ENCODE measurements at regions not wholly inside any gene's neighbourhood (a gene's known extent, or its start where the extent isn't known, plus 50 kb on each side); places are given as distances from the start of the nearest gene placed in this dataset.

GRCh38 chr12:13817131-13817530 lies 164.3 kb downstream of the GRIN2B start:
- no peak overlapping the region for H3K4me3 ChIP-seq (ENCODE audit: low read depth, low read length)
- H3K36me3 ChIP-seq (ENCODE audit: control insufficient read depth, insufficient read depth, low read length) = no peaks in the 10 kb centered on the region
- H3K27me3 ChIP-seq (ENCODE audit: control insufficient read depth, insufficient read depth, low read length) = no peaks in the 10 kb centered on the region
- FAIRE-seq = no peak
- no peak for TF ChIP-seq CTCF (IDR thresholded peaks at IDR 0.05; ENCODE audit: insufficient read depth, low read length, severe bottlenecking)
- DNase-seq (ENCODE audit: low read depth) = no peak

DNA sequence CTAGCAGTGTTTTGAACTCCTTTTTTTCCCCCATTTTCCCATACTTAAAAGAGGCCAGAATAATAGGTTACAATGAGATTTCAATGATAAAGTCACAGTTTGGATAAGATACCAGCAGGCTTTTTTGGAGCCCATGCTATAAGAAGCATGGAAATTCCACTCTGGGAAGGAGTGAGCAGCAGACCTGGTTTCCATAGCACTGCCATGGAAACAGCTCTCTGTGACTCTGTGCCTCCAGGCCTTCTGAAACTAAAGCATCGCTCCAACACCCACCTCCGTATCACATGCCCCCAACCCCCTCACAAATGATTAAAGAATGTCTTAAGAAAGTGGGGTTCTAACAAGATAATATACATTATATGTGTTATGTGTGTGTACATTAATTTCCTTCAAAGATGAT lies 165.0 kb downstream of the GRIN2B start:
- no peak for TF ChIP-seq CTCF (IDR thresholded peaks at IDR 0.05; ENCODE audit: insufficient read depth, low read length, severe bottlenecking)

GRCh38 chr12:13812168-13812567 lies 169.2 kb downstream of the GRIN2B start:
- DNase-seq (ENCODE audit: low read depth) (no peak), FAIRE-seq (no peak)
- H3K4me3 ChIP-seq (ENCODE audit: low read depth, low read length) = no peak overlapping the region
- H3K36me3 ChIP-seq (ENCODE audit: control insufficient read depth, insufficient read depth, low read length) = no peaks in the 10 kb centered on the region
- H3K27me3 ChIP-seq (ENCODE audit: control insufficient read depth, insufficient read depth, low read length) = no peaks in the 10 kb centered on the region
- TF ChIP-seq CTCF (IDR thresholded peaks at IDR 0.05; ENCODE audit: insufficient read depth, low read length, severe bottlenecking) = no peak

More for the DNA sequence above, 165.0 kb downstream of the GRIN2B start:
- Histone ChIP-seq H3K27me3 (ENCODE audit: control insufficient read depth, insufficient read depth, low read length) (no peaks in the 10 kb centered on the region), H3K4me3 (ENCODE audit: low read depth, low read length) (no peak overlapping the region), H3K36me3 (ENCODE audit: control insufficient read depth, insufficient read depth, low read length) (no peaks in the 10 kb centered on the region)
- DNase-seq (ENCODE audit: low read depth) (no peak), FAIRE-seq (no peak)

GRCh38 chr12:13811061-13811460 lies 170.3 kb downstream of the GRIN2B start:
- DNase-seq (ENCODE audit: low read depth) = peak; percentile 71
- no peaks in the 10 kb centered on the region for H3K27me3 ChIP-seq (ENCODE audit: control insufficient read depth, insufficient read depth, low read length)
- H3K4me3 ChIP-seq (ENCODE audit: low read depth, low read length) = no peak overlapping the region
- FAIRE-seq = no peak
- H3K36me3 ChIP-seq (ENCODE audit: control insufficient read depth, insufficient read depth, low read length) = no peaks in the 10 kb centered on the region
- no peak for TF ChIP-seq CTCF (IDR thresholded peaks at IDR 0.05; ENCODE audit: insufficient read depth, low read length, severe bottlenecking)

- FAIRE-seq (no peak), DNase-seq (ENCODE audit: low read depth) (no peak)
- Histone ChIP-seq H3K27me3 (ENCODE audit: control insufficient read depth, insufficient read depth, low read length) (no peaks in the 10 kb centered on the region), H3K4me3 (ENCODE audit: low read depth, low read length) (no peak overlapping the region), H3K36me3 (ENCODE audit: control insufficient read depth, insufficient read depth, low read length) (no peaks in the 10 kb centered on the region)
- TF ChIP-seq CTCF (IDR thresholded peaks at IDR 0.05; ENCODE audit: insufficient read depth, low read length, severe bottlenecking) = no peak
Observed at GRCh38 chr12:13805041-13805440, 176.4 kb downstream of the GRIN2B start.

- Histone ChIP-seq H3K27me3 (ENCODE audit: control insufficient read depth, insufficient read depth, low read length) (no peaks in the 10 kb centered on the region), H3K4me3 (ENCODE audit: low read depth, low read length) (no peak overlapping the region), H3K36me3 (ENCODE audit: control insufficient read depth, insufficient read depth, low read length) (no peaks in the 10 kb centered on the region)
- FAIRE-seq = no peak
- no peak for TF ChIP-seq CTCF (IDR thresholded peaks at IDR 0.05; ENCODE audit: insufficient read depth, low read length, severe bottlenecking)
- no peak for DNase-seq (ENCODE audit: low read depth)
Observed at GRCh38 chr12:13801543-13801942, 179.9 kb downstream of the GRIN2B start.

All from bronchial epithelial cell (primary cell).